ENCODE measurements at regions not wholly inside any gene's neighbourhood (a gene's known extent, or its start where the extent isn't known, plus 50 kb on each side); places are given as distances from the start of the nearest gene placed in this dataset.
"Not testable (repeated sequence)": the region's sequence is repeated elsewhere in the genome, so short reads cannot be mapped to it uniquely, and the experiment has no call there.

- no peak for DNase-seq
Measured at GRCh38 chr21:9837946-9838737, 683.2 kb upstream of the TPTE start.

GRCh38 chr21:9838738-9839642, 682.4 kb upstream of the TPTE start:
- DNase-seq: no peak

- not testable (repeated sequence) for DNase-seq
Measured at GRCh38 chr21:9844106-9844505, 677.3 kb upstream of the TPTE start.

GRCh38 chr21:9847511-9847910, 673.9 kb upstream of the TPTE start:
- DNase-seq: not testable (repeated sequence)

GRCh38 chr21:9851166-9851565, 670.2 kb upstream of the TPTE start:
- DNase-seq: not testable (repeated sequence)

GRCh38 chr21:9851695-9852094, 669.7 kb upstream of the TPTE start:
- DNase-seq: not testable (repeated sequence)

GRCh38 chr21:9857563-9857962, 663.8 kb upstream of the TPTE start:
- not testable (repeated sequence) for DNase-seq

- DNase-seq: not testable (repeated sequence)
Measured at GRCh38 chr21:9859865-9860264, 661.5 kb upstream of the TPTE start.

GRCh38 chr21:9862456-9862855, 658.9 kb upstream of the TPTE start:
- not testable (repeated sequence) for DNase-seq

- not testable (repeated sequence) for DNase-seq
Measured at GRCh38 chr21:9867815-9868214, 653.6 kb upstream of the TPTE start.

GRCh38 chr21:9873096-9873495, 648.3 kb upstream of the TPTE start:
- not testable (repeated sequence) for DNase-seq

- DNase-seq: not testable (repeated sequence)
Measured at GRCh38 chr21:9874136-9874535, 647.2 kb upstream of the TPTE start.

GRCh38 chr21:9881430-9881829, 640.0 kb upstream of the TPTE start:
- not testable (repeated sequence) for DNase-seq

GRCh38 chr21:9883047-9883446, 638.3 kb upstream of the TPTE start:
- not testable (repeated sequence) for DNase-seq

GRCh38 chr21:9883571-9884282, 637.7 kb upstream of the TPTE start:
- DNase-seq: not testable (repeated sequence)

- DNase-seq: not testable (repeated sequence)
Measured at GRCh38 chr21:9888500-9888899, 632.9 kb upstream of the TPTE start.

- DNase-seq: not testable (repeated sequence)
Measured at GRCh38 chr21:9903579-9903978, 617.8 kb upstream of the TPTE start.

- not testable (repeated sequence) for DNase-seq
Measured at GRCh38 chr21:9914135-9914534, 607.2 kb upstream of the TPTE start.

- DNase-seq: not testable (repeated sequence)
Measured at GRCh38 chr21:9919446-9919845, 601.9 kb upstream of the TPTE start.

- not testable (repeated sequence) for DNase-seq
Measured at GRCh38 chr21:9943639-9944038, 577.7 kb upstream of the TPTE start.

- not testable (repeated sequence) for DNase-seq
Measured at GRCh38 chr21:9946057-9946456, 575.3 kb upstream of the TPTE start.

GRCh38 chr21:9949510-9950289, 571.7 kb upstream of the TPTE start:
- not testable (repeated sequence) for DNase-seq

Measured in activated CD8-positive, alpha-beta memory T cell treated with anti-CD3 and anti-CD28 coated beads, Interleukin-2, amount 50 U/mL, for 4 hours (primary cell).